Left lung (tissue), 4 donors: ENCODE measurements at regions not wholly inside any gene's neighbourhood (a gene's known extent, or its start where the extent isn't known, plus 50 kb on each side); places are given as distances from the start of the nearest gene placed in this dataset.
A peak's percentile ranks its signal among the peaks of the same experiment; 100 is the strongest.

ENCODE experiments used
- ATAC-seq: fragments of 200-7000 bp; cut with Tn5 transposase; one replicate; pipeline ENCODE4 v1.9.1; 2020; ENCODE audit warnings: moderate library complexity
- DNase-seq, 4 donors: peaks; one replicate each; pipeline ENCODE4 v3.0.0-alpha.2; 2013 to 2020
- H3K27ac ChIP-seq, 2 donors: fragments of 200-600 bp; sonication (generic) in 1 of 2; one replicate each; pipeline versions ENCODE4 v1.5.0 to v1.8.0; 2020 to 2021
- H3K27me3 ChIP-seq, 2 donors: fragments of 200-600 bp; sonication (generic) in 1 of 2; one replicate each; pipeline versions ENCODE4 v1.5.0 to v1.8.0; 2020 to 2021
- H3K36me3 ChIP-seq, 2 donors: fragments of 200-600 bp; sonication (generic) in 1 of 2; one replicate each; pipeline versions ENCODE4 v1.5.0 to v1.8.0; 2020 to 2021
- H3K4me1 ChIP-seq, 2 donors: fragments of 200-600 bp; one replicate each; pipeline ENCODE4 v1.8.0; 2021
- H3K4me3 ChIP-seq, 2 donors: fragments of 200-600 bp; sonication (generic) in 1 of 2; one replicate each; pipeline versions ENCODE4 v1.5.0 to v1.8.0; 2020 to 2021; ENCODE audit warnings: mild to moderate bottlenecking in 1 of 2
- H3K9me3 ChIP-seq, 2 donors: fragments of 200-600 bp; sonication (generic) in 1 of 2; one replicate each; pipeline versions ENCODE4 v1.5.0 to v1.8.0; 2020 to 2021
- intact Hi-C, 2 donors: fragments of 100-400 bp; cut with DNase I; formaldehyde crosslinking; loops; one replicate each; pipeline versions ENCODE4 v1.11.2 to v1.14.2; 2022
- TF ChIP-seq, protein P1 (sequence below), 2 donors: fragments of 200-600 bp; sonication (generic) in 1 of 2; IDR thresholded peaks; one replicate each; pipeline versions ENCODE4 v1.5.0 to v1.8.0; 2021; ENCODE audit warnings: antibody characterized with exemption in 2 of 2
- donor health status: DM: no; HTN: yes; CAD: no.
- donor health status: DM: no; HTN: no; CAD: no.

DNA sequence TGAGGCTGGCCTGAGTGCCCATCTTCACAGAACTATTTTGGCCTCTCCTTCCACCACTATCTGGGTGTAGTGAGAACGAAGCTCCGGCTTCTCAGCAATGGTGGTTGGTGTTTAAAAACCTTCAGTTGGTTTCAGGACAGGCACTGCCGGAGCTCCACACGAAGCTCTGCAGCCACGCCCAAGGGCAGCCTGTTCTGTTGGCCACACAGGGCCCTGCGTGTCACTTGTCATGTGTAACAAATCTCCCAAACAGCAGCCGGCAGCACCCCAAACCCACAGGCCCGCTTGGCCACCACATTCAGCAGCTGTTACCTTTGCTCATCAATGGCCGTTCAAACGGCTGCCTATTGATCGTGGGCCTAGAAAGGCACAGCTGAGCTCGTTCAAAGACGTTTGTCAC lies 97.5 kb downstream of the ERMARD start:
- no peak for ATAC-seq
- DNase-seq: no peak
- Histone ChIP-seq H3K9me3 (no peaks in the 10 kb centered on the region), H3K4me3 (no peak overlapping the region), H3K36me3 (no peaks in the 10 kb centered on the region), H3K27ac (no peak overlapping the region), H3K27me3 (no peaks in the 10 kb centered on the region), H3K4me1 (no peaks in the 10 kb centered on the region)
- TF ChIP-seq, protein P1, sequence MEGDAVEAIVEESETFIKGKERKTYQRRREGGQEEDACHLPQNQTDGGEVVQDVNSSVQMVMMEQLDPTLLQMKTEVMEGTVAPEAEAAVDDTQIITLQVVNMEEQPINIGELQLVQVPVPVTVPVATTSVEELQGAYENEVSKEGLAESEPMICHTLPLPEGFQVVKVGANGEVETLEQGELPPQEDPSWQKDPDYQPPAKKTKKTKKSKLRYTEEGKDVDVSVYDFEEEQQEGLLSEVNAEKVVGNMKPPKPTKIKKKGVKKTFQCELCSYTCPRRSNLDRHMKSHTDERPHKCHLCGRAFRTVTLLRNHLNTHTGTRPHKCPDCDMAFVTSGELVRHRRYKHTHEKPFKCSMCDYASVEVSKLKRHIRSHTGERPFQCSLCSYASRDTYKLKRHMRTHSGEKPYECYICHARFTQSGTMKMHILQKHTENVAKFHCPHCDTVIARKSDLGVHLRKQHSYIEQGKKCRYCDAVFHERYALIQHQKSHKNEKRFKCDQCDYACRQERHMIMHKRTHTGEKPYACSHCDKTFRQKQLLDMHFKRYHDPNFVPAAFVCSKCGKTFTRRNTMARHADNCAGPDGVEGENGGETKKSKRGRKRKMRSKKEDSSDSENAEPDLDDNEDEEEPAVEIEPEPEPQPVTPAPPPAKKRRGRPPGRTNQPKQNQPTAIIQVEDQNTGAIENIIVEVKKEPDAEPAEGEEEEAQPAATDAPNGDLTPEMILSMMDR (IDR thresholded peaks at IDR 0.05): no peak
- intact Hi-C loops: no loop called here

DNA sequence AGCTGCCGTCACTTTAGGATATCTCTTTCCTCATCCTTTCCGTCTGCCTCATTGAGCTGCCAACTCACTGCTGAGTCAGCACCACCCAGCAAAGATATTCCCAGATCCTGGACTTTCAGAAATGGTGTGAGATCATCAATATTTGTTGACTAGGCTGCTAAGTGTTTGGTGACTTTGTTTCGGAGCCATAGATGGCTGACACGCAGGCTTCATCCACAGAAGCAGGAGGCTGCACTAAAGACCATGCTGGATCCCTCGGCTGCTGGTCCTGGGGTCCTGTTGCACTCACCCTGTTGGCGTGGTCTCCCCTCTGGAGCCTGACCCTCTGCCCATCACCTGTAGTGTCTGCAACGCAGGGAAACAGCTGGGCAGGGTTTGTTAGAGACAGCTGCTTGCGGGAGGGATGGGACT lies 96.5 kb downstream of the ERMARD start:
- Histone ChIP-seq H3K27ac (no peak overlapping the region), H3K4me1 (no peaks in the 10 kb centered on the region), H3K27me3 (peaks cover 0 to 3% of the 10 kb centered on the region in 2 donors), H3K9me3 (no peaks in the 10 kb centered on the region), H3K36me3 (no peaks in the 10 kb centered on the region), H3K4me3 (no peak overlapping the region)
- no peak for ATAC-seq
- DNase-seq: no peak
- intact Hi-C loops: no loop called here
- TF ChIP-seq, protein P1 (IDR thresholded peaks at IDR 0.05): no peak

- Histone ChIP-seq H3K4me1 (no peaks in the 10 kb centered on the region), H3K27ac (no peak overlapping the region), H3K9me3 (no peaks in the 10 kb centered on the region), H3K4me3 (no peak overlapping the region), H3K27me3 (peaks cover 0 to 5% of the 10 kb centered on the region in 2 donors), H3K36me3 (no peaks in the 10 kb centered on the region)
- no peak for ATAC-seq
- intact Hi-C loops: no loop called here
- TF ChIP-seq, protein P1 (IDR thresholded peaks at IDR 0.05): no peak
- no peak for DNase-seq
Observed at GRCh38 chr6:169847141-169847674, 95.8 kb downstream of the ERMARD start.

- Histone ChIP-seq H3K4me3 (no peak overlapping the region), H3K27ac (no peak overlapping the region), H3K9me3 (no peaks in the 10 kb centered on the region), H3K36me3 (no peaks in the 10 kb centered on the region), H3K4me1 (no peaks in the 10 kb centered on the region), H3K27me3 (peaks cover 0 to 5% of the 10 kb centered on the region in 2 donors)
- intact Hi-C loops: no loop called here
- no peak for DNase-seq
- ATAC-seq: no peak
- TF ChIP-seq, protein P1 (IDR thresholded peaks at IDR 0.05): no peak
Observed at GRCh38 chr6:169846286-169847056, 95.0 kb downstream of the ERMARD start.

DNA sequence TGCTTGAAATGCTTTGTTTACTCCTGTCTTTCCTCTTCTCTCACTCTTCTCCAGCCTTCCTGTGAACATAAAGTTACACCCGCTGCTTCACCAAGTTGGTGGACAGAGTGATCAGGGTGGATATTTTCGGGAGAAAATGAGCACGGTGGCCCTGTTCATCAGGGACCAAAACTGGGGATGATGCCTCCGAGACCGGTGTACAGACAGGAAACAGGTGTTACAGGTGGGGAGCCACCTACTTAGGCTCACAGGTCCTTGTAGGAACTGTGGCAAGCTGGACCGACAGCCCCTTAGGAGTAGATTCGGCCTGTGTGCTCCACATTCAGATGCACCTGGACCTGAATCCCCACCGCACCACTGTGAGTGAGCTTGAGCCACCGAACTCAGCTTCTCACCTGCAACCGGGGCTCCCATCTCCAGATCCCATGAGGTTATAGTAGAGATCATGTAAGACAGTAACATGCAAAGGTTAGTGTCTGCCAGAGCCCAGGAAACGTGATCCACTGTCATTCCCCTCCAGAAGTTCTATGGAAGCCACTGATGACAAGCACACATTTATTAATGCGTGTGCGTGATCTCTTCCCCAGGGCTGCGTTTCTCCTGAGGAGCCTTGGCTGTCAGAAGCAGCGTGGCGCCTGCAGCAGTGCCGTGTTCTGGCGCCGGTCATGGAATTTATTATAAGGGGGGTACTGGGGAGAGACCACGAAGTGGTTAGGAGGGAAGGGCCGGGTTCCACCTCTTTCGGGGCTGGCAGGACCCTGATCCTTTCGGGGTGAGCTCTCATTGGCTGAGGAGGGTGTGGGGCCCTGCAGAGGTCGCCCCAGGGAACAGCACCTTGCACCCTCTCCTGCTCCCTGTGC lies 94.2 kb downstream of the ERMARD start:
- TF ChIP-seq, protein P1 (IDR thresholded peaks at IDR 0.05): no peak
- no peak overlapping the region for H3K27ac ChIP-seq
- ATAC-seq (no peak), DNase-seq (peak in 2 of 4 donors; percentile 8 to 36)
- no peaks in the 10 kb centered on the region for H3K4me1 ChIP-seq
- peaks cover 0 to 5% of the 10 kb centered on the region in 2 donors for H3K27me3 ChIP-seq
- intact Hi-C loops: no loop called here
- no peaks in the 10 kb centered on the region for H3K36me3 ChIP-seq
- no peaks in the 10 kb centered on the region for H3K9me3 ChIP-seq
- H3K4me3 ChIP-seq: no peak overlapping the region
